ENCODE measurements at regions not wholly inside any gene's neighbourhood (a gene's known extent, or its start where the extent isn't known, plus 50 kb on each side); places are given as distances from the start of the nearest gene placed in this dataset.

- TF ChIP-seq GATA3 (IDR thresholded peaks at IDR 0.05; ENCODE audit: low read depth, low read length), result no peak
- TF ChIP-seq GATA2 (IDR thresholded peaks at IDR 0.05; ENCODE audit: low read depth, low read length), result no peak
These were observed 124.8 kb upstream of the NECTIN3 start for GRCh38 chr3:110946810-110947209.

Data from SH-SY5Y (cell line).